RCC 7860 (cell line): ENCODE measurements at regions not wholly inside any gene's neighbourhood (a gene's known extent, or its start where the extent isn't known, plus 50 kb on each side); places are given as distances from the start of the nearest gene placed in this dataset.
"Not testable (repeated sequence)": the region's sequence is repeated elsewhere in the genome, so short reads cannot be mapped to it uniquely, and the experiment has no call there.

ENCODE experiments used
- DNase-seq: peaks from one replicate; pipeline ENCODE4 v3.0.0-alpha.2; 2015; ENCODE audit warnings: low spot score
- FAIRE-seq: peaks from 2 replicates; lab custom pipeline; 2012; peaks lifted over from hg19 to GRCh38; lab: Jason Lieb, UNC

DNA sequence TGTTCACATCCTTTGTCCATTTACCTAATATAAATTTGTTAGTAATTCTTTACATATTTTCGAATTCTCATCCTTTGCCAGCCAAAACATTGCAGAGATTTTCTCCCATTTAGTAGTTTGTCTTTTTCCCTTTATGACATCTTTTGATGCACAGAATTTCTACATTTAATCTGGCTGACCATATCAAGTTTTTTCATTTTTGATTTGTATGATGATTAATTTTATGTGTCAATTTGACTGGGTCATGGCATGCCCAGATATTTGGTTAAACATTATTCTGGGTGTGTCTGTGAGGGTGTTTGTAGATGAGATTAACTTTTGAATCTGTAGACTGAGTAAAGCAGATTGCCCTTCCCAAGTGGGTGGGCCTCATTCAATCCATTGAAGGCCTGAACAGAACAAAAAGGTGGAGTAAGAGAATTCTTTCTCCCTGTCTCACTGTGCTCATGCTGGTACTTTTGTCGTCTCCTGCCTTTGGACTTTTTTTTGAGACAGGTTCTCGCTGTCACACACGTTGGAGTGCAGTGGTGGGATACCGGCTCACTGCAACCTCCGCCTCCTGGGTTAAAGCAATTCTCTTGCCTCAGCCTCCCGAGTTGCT is 72.1 kb upstream of the EPB41L1 start:
- FAIRE-seq, result no peak
- DNase-seq, result no peak

DNA sequence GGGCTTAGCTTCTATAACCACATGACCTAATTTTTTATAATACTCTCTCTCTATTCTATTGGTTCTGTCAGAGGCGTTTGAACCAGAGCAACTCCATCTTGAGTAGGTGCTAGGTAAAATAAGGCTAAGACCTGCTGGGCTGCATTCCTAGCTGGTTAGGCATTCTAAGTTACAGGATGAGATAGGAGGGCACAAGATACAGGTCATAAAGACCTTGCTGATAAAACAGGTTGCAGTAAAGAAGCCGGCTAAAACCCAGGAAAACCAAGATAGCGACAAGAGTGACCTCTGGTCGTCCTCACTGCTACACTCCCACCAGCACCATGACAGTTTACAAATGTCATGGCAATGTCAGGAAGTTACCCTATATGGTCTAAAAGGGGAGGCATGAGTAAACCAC is 71.3 kb upstream of the EPB41L1 start:
- FAIRE-seq, DNase-seq: not testable (repeated sequence)

DNA sequence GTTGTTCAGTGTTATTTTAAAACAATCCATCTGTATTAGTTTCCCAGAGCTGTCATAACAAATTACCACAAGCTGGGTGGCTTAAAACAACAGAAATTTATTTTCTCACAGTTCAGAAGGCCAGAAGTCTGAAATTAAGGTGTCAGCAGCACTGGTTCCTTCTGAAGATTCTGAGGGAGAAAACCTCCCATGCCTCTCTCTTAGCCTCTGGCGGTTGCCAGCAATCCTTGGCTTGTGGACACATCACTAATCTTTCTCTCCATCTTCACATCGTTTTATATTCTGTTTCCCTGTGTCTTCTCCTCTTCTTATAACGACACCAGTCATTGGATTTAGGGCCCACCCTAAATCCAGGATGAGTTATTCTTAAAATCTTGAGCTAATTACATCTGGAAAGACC is 70.2 kb upstream of the EPB41L1 start:
- DNase-seq (no peak), FAIRE-seq (no peak)

DNA sequence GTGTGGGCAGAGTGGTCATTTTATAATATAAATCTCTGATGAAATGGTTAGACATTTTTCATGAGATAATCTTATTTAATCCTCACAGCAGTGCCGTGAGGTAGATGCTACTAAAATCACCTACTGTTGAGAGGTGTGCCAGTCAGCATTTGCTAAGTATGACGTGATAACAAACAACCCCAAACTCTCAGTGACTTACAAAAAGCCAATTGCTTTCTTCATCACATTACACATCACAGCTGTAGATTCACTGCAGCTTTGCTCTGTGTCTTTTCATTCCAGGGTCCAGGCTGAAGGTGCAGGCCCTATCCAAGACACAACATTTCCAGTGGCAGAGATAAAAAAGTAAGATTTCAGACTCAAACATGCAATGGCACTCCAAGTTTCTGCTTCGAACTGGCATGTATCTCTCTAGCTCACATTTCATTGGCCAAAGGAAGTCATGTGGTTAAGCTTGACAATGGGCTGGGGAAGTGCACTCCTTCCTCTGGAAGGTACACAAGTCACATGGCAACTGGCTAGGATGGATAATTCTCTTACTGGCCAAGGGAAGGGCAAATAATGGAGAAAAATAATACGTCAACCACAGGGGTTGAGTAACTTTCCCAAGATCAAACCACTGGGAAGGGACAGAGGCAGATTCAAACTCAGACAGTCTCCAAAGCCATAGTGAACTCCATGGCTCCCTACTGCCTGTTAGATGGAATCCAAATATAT is 69.5 kb upstream of the EPB41L1 start:
- peak; percentile 89 for FAIRE-seq

DNA sequence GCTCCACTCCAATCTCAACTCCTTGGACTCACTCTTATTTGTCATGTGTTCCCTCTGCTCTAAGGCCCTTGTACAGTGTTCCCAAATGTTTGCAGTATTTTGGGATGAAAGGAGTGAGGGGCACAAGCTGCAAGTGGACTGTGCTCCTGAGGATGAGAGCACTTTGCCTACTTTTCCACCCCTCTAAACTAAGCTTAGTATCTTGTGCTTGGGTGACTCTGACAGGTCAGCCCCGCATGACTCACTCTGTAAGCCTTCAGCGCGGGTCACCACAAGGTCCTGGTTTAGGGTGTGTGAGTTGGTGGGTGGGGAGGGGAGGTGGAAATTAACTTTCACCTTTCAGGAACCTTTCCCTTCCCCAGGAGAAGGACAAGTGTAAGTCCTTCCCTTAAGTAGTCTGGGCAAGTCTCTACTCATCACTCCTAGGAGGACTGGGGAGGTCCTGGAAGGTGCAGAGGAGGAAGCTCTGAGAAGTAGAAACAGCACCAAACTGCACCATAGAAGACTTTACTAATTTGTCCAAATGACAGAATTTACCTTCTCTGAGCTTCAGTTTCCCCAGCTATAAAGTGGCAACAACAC is 68.8 kb upstream of the EPB41L1 start:
- DNase-seq (peak; percentile 91), FAIRE-seq (peak; percentile 96)

More for the DNA sequence above, 69.5 kb upstream of the EPB41L1 start:
- DNase-seq, result peak; percentile 85

DNA sequence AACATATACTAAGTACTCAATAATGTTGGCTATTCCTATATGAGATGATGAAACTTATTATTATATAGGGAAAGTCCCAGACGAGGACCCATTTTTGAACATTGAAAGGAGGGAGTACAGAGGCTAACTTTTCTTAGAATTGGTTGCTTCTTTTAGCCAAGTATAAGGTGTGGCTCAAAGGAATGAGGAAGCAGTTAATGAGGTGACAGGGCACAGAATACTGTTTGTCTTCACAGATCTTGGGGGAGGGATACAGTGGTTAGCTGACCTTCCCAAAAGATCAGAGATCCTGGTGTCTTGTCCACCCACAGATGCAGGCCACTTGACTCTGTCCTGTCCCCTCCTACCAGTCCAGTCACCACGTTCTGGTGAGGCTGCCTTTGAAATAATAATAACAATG is 67.8 kb upstream of the EPB41L1 start:
- peak; percentile 55 for FAIRE-seq
- peak; percentile 49 for DNase-seq

DNA sequence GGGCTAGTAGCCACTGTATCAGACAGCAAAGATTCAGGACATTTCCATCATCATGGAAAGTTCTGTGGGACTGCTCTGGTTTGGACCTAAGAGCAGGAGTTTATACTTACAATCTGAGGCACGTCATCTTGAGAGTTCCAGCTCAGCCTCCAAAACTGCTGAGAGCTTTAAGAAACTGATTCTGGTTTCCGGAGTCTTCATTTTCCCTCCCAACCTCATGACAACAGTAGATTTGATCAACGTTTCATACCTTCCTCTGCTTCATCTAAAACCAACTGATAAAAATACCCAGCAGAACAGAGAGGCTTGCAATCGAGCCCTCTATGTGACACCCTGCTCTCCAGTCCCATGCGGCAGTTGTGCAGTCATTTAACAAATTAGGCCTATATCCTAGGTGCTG is 64.3 kb upstream of the EPB41L1 start:
- DNase-seq, result no peak
- FAIRE-seq, result no peak

DNA sequence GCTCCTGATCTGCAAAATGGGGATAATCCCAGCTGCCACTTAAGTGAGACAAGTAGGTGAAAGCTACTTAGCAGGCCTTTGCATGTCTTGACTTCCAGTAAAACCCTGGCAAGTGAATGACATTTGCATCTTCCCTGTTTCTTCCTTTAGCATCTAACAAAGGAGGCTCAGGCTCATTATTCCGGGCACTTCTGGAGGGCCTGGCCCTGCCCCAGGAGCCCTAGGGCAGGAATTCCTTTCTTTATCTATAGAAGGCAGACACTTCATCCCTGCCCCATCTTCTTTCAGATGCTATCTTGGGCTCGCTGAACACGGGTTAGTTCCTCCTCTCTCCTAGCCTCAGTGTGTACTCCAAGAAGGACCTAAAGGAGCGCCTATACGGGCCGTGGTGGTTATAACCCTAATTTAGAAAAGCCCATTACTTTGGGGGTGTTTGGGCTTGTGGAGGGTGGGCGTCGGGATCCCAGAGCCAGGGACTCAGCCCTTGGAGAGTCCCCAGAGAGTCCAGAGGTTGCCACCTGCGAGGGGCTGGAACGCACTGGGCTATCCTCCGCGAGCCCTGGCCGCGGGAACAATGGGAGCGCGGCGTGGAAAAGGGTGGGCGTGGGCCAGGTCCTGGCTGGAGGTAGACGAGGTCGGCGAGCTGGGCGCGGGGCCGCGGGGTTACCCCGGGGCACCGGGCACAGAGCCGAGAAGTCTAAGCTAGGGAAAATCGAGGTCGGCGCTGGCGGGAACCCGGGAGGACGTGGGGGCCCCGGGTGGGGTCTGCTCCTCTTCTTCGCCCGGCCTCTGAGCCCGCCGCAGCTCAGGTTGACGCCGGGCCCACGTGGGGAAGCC is 62.8 kb upstream of the EPB41L1 start:
- FAIRE-seq, result no peak

DNA sequence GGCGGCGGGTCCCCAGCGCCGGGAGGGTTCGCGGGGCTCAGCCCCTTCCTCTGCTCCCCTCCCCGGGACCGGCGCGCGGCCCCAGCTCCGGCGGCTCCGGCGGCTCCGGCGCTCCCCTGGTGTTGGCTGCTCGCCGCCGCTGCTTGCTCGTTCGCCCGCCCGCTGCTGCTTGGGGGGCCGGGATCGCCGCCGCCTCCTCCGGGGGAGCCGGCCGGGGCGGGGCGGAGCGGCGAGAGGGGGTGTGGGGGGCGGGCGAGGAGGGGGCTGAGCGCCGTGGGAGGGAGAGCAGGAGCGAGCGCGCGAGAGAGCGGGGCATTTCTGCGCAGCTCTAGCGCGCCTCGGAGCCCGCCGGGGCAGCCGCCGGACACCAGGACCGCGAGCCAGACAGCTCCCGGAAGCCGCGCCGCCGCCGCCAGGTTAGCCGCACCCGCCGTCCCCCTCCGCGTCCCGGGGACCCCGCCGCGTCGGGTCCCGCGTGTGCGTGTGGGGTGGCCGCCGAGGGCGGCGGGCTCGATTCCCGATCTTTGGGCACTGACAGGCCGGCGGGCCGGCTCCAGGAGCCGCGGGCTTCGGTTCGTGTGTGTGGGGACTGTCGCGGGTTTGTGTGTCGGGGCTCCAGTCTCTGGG is 62.0 kb upstream of the EPB41L1 start:
- DNase-seq, result no peak
- FAIRE-seq, result no peak

More for the DNA sequence above, 62.8 kb upstream of the EPB41L1 start:
- DNase-seq, result no peak

DNA sequence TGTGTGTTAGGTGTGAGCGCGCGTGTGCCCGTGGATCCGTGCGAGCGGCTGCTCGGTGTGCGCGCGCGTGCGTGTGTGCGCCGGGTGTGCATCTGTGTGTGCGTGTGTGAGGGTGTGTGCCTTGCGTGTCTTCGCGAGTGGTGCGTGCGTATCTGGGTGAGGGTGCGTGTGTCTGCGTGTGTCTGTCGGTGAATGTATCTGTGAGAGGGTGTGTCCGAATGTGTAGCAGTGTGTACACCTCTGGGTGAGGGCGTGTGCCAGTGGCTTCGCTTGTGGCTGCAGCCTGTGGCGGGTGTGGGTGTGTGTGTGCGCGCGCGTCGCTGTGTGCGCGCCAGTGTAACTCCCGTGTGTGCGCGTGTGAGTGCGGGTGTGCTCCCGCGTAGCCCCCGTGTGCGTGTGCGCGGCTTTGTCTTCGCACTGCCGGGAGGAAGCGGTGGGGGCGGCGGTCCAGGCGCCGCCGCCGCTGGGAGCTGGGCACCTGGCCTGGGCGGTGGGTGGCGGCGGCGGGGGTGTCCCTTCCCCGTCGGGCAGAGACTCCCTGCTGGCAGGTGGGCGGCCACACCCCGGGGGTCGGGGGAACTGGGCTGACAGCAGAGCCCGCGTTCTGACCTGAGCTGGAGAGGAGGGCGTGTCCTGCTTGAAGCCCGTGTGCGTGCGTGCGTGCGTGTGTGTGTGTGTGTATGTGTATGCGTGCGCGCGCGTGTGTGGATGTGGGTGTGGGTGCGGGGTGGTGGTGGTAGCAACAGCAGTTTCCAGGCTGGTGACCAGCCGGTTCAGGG is 61.3 kb upstream of the EPB41L1 start:
- DNase-seq (no peak), FAIRE-seq (no peak)

DNA sequence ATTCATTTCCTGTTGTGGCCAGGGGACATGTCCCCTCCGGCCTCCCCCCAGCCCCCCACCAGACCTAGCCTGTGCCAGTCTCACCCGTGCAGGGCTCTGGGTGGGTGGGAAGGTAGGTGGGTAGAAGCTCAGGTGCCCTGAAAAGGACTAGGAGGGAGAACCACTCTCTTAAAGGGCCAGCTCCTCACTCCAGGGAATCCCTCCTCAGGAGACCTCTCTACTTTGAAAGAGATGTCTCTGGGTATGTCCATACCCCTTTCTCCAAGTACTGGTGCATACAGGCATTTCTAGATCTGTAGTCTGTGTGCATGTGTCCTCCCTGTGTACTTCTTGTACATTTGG is 60.8 kb upstream of the EPB41L1 start:
- DNase-seq (no peak), FAIRE-seq (no peak)

DNA sequence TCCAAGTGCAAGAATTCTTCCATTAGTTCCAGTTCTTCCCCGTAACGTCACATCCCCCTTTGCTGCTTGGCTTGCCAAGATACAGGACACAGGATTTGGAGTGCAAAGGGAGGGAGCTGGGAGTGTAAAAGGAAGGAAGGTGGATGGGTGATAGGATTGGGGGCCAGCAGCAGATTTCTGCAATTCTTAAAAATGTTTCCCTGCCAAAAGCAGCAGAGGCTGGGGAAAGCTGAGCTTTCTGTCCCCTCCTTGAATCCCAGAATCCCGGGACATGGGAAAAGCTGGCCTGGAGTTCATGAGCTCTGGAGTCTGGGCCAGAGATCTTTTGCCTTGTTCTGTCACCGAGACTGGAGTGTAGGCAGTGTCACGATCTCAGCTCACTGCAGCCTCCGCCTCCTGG is 60.0 kb upstream of the EPB41L1 start:
- DNase-seq (no peak), FAIRE-seq (no peak)

DNA sequence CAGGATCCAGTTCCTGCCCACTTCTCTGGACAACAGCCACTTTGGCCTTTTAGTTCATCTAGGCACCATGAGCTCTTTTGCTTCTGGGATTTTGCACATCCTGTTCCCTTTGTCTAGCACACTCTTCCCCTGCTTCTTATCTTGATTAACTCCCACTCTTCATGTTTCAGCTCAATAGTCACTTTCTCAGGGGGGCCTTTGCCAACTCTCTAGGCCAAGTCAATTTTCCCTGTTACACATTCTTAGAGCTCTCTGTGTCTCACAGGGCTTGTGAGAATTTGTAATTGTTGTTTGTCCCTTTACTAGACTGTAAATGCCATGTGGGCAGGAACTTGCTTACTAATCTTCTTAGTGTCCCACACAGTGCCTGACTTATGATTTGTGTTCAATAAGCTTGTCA is 58.1 kb upstream of the EPB41L1 start:
- DNase-seq, result no peak
- no peak for FAIRE-seq

DNA sequence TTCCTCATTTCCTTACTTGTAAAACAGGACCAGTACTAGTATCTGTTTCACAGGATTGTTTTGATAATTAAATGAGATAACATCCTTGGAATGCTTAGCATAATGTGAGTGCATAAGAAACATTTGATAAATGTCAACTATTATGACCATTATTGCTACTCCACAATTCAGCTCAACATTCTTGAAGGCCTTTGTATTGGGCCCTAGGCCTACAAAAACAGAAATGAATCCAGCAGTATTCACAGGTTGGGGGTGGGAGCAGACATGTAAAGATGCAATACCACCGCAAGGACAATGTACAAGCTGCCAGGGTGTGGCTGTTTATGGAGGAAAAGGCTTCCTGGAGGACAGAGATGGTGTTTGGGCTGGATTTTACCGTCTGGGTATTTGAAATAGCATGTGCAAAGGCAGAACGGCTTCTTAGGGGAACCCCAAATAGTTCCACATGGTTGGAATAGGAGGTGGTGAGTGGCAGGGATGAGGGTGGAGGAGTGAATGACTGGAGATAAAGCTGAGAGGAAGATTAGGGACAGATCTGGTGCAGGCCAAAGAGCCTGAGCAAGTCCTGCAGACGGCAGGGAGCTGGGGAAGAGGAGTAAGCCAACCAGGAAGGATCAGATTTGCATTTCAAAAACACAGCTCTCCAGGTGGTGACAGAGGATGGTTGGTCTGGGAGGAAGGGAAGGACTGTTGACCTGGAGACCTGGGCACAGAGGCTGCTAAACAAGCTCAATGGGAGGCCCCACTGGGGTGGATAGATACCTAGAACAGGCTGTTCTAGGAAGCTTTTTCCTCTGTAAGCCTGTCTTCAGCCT is 57.0 kb upstream of the EPB41L1 start:
- no peak for DNase-seq
- FAIRE-seq, result no peak

DNA sequence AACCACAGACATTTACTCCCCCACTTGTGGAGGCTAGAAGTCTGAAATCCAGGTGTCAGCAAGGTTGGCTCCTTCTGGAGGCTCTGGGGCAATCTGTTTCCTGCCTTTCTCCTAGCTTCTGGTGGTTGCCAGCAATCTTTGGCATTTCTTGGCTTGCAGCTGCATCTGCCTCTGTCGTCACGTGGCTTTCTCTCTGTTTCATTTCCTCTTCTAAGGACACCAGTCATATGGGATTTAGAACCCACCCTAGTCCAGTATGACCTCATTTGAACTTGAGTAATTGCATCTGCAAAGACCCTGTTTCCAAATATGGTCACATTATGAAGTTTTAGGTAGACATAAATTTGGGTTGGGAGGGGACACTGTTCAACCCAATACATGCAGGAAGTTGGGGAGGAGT is 56.2 kb upstream of the EPB41L1 start:
- no peak for FAIRE-seq
- DNase-seq, result no peak

DNA sequence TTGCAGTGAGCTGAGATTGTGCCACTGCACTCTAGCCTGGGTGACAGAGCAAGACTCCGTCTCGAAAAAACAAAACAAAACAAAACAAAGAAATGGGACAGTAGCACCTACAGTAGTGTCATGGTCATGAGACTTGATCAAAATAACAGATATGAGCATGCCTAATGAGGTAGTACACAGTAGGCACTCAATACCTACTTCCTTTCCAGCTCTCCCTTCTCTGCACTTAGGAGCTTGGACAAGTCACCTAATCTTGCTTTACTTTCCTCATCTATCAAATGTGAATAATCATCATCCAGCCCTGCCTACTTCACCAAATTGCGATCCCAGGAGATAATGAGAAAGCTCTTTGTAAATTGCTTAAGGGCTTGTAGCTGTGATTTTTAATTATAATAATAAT is 55.4 kb upstream of the EPB41L1 start:
- FAIRE-seq (no peak), DNase-seq (no peak)

DNA sequence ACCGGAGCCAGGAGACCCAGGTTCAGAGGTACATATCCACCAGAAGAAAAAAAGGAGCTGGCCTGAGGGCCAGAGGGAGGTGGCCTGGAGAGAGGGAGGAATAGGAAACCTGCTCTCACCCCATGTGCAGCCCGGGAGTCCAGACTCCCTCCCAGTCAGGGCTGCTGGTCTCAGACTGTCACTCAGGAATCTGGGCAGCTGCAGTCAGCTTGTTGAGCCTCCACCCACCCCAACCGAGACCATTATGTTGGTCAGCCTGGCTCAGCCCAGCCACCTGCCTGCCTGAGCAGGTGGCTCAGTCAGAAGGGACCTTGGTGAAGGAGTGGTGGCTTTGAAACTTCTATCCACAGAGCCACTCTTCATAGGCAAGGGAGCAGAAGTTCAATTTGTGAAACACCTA is 53.3 kb upstream of the EPB41L1 start:
- FAIRE-seq (no peak), DNase-seq (no peak)

DNA sequence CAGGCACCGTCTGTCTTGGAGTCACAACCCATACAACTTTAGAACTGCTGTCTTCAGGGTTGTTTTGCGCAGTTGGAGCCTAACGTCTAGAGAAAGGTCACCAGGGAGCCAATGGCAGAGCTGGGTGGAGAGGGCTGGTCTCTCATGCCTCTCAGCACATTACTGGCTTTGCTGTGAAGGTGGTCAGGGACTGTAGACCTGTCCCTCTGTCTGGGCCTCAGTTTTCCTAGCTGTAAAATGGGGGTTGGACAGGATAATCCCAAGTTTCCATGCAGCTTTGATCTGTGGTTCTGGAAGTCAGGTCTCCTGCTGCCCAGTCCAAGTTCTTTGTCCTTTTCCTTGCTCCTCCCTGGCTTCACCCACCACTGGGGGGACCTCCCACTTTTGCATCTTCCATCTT is 52.2 kb upstream of the EPB41L1 start:
- no peak for FAIRE-seq
- DNase-seq, result no peak

DNA sequence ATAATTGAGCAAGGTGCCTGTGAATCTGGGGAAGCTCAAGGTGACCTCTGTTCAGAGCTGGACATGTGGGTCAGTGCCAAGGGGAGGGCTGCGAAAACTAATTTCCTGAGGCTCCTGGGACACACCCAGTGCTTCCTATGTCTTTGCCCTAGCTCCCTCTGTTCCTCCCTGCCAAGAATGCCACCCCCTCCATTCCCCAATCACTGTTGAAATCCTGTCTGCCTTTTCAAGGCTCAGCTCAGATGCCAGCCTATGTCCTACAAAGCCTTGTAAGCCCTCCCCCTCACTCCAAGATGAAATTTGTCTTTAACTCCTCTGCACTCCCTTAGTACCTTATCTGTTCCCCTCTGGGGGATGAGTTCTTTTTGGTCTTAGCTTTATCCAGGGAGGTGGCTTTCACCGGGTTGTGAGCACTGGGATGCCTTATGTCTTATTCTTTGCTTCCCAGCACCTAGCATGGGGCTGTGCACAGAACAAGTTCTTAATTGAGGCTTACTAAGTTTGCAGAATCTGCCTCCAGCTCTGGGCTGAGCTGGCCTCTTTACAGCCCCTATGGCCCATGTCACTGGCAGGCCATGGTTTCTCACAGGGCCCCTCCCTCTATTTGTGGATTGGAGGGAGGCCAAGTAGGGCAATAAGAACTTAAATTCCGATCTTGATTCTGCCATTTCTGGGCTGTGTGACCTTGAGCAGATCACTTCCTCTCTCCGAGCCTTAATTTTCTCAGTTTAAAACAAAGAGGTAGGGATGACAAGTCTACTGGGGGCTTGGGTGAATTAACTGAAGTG is 51.5 kb upstream of the EPB41L1 start:
- FAIRE-seq (no peak), DNase-seq (no peak)
